RWPE2 (cell line): ENCODE measurements at regions not wholly inside any gene's neighbourhood (a gene's known extent, or its start where the extent isn't known, plus 50 kb on each side); places are given as distances from the start of the nearest gene placed in this dataset.

Experiments used
- ATAC-seq: fragments of 200-7000 bp; cut with Tn5 transposase; 3 replicates; pipeline ENCODE4 v1.9.1; 2021; ENCODE audit warnings: low read depth
- DNase-seq: peaks from one replicate; pipeline ENCODE4 v3.0.0-alpha.2; 2020; ENCODE audit warnings: low spot score
- H3K27ac ChIP-seq: fragments of 450-650 bp; 2 replicates; pipeline ENCODE4 v1.5.1; 2017; ENCODE audit warnings: mild to moderate bottlenecking; ENCODE audit not compliant: poor library complexity, severe bottlenecking
- H3K27me3 ChIP-seq: fragments of 250-450 bp; sonication (Bioruptor Pico); 2 replicates; pipeline ENCODE4 v1.5.1; 2021; ENCODE audit warnings: mild to moderate bottlenecking, moderate library complexity; ENCODE audit not compliant: insufficient read depth, poor library complexity, severe bottlenecking
- H3K36me3 ChIP-seq: fragments of 250-450 bp; sonication (Bioruptor Pico); 2 replicates; pipeline ENCODE4 v1.5.1; 2020; ENCODE audit warnings: low read depth, mild to moderate bottlenecking, moderate library complexity
- H3K4me1 ChIP-seq: fragments of 250-450 bp; sonication (Bioruptor Pico); 2 replicates; pipeline ENCODE4 v1.5.1; 2021; ENCODE audit warnings: mild to moderate bottlenecking, moderate library complexity; ENCODE audit not compliant: insufficient read depth, poor library complexity, severe bottlenecking
- H3K4me3 ChIP-seq: fragments of 250-450 bp; sonication (Bioruptor Pico); 2 replicates; pipeline ENCODE4 v1.5.1; 2021; ENCODE audit warnings: mild to moderate bottlenecking, moderate library complexity; ENCODE audit not compliant: severe bottlenecking
- H3K9me3 ChIP-seq: fragments of 250-450 bp; sonication (Bioruptor Pico); 2 replicates; pipeline ENCODE4 v1.5.1; 2021; ENCODE audit warnings: mild to moderate bottlenecking, moderate library complexity; ENCODE audit not compliant: severe bottlenecking
- CTCF ChIP-seq: fragments of 450-650 bp; IDR thresholded peaks from one replicate; pipeline ENCODE4 v1.5.1; 2017; ENCODE audit warnings: mild to moderate bottlenecking, moderate library complexity; ENCODE audit not compliant: poor library complexity, severe bottlenecking

GRCh38 chr12:78732481-78732880 is 132.1 kb upstream of the SYT1 start:
- Histone ChIP-seq H3K27ac (no peak overlapping the region), H3K27me3 (no peaks in the 10 kb centered on the region), H3K4me1 (no peaks in the 10 kb centered on the region), H3K36me3 (no peaks in the 10 kb centered on the region), H3K9me3 (no peaks in the 10 kb centered on the region), H3K4me3 (no peak overlapping the region)
- TF ChIP-seq CTCF: no peak
- DNase-seq (no peak), ATAC-seq (no peak)

GRCh38 chr12:78739653-78740052 is 124.9 kb upstream of the SYT1 start:
- Histone ChIP-seq H3K4me1 (no peaks in the 10 kb centered on the region), H3K36me3 (no peaks in the 10 kb centered on the region), H3K9me3 (no peaks in the 10 kb centered on the region), H3K4me3 (no peak overlapping the region), H3K27ac (no peak overlapping the region), H3K27me3 (no peaks in the 10 kb centered on the region)
- DNase-seq (no peak), ATAC-seq (no peak)
- TF ChIP-seq CTCF: no peak

- Histone ChIP-seq H3K27me3 (no peaks in the 10 kb centered on the region), H3K9me3 (no peaks in the 10 kb centered on the region), H3K36me3 (no peaks in the 10 kb centered on the region), H3K27ac (no peak overlapping the region), H3K4me3 (no peak overlapping the region), H3K4me1 (peaks cover 7% of the 10 kb centered on the region)
- no peak for ATAC-seq
- no peak for TF ChIP-seq CTCF
- DNase-seq: no peak
Observed at GRCh38 chr12:78746001-78746400, 118.6 kb upstream of the SYT1 start.

GRCh38 chr12:78753058-78753457 is 111.5 kb upstream of the SYT1 start:
- no peaks in the 10 kb centered on the region for H3K9me3 ChIP-seq
- no peak overlapping the region for H3K27ac ChIP-seq
- no peaks in the 10 kb centered on the region for H3K27me3 ChIP-seq
- no peaks in the 10 kb centered on the region for H3K4me1 ChIP-seq
- ATAC-seq (no peak), DNase-seq (no peak)
- H3K4me3 ChIP-seq: no peak overlapping the region
- no peak for TF ChIP-seq CTCF
- H3K36me3 ChIP-seq: no peaks in the 10 kb centered on the region

GRCh38 chr12:78756936-78757335 is 107.6 kb upstream of the SYT1 start:
- DNase-seq: no peak
- no peak for TF ChIP-seq CTCF
- Histone ChIP-seq H3K9me3 (no peaks in the 10 kb centered on the region), H3K4me3 (no peak overlapping the region), H3K27me3 (no peaks in the 10 kb centered on the region), H3K27ac (no peak overlapping the region), H3K36me3 (no peaks in the 10 kb centered on the region), H3K4me1 (no peaks in the 10 kb centered on the region)
- ATAC-seq: no peak
